ENCODE measurements at regions not wholly inside any gene's neighbourhood (a gene's known extent, or its start where the extent isn't known, plus 50 kb on each side); places are given as distances from the start of the nearest gene placed in this dataset.
"Not testable (repeated sequence)": the region's sequence is repeated elsewhere in the genome, so short reads cannot be mapped to it uniquely, and the experiment has no call there.

GRCh38 chr4:26257444-26257843 is 63.4 kb upstream of the RBPJ start:
- not testable (repeated sequence) for DNase-seq

DNA sequence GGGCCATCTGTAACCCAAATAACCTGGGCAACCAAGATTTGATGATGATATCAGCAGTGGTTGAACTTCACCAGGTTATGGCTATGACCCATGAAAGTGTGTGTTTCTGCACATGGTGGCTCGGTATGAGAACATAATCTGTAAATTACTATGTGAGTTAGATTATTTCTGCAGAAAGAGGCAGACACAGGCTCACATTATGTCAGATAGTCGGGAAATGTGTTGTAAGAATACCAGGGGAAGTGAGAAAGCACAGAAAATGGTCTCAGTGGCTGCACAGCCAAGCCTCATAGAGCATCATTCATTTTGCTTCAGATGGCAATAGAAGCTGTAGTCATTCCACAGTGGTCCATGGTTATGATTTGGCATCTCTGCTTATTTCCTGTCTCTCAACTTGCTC is 63.0 kb upstream of the RBPJ start:
- no peak for DNase-seq

- no peak for DNase-seq
These were observed 60.2 kb upstream of the RBPJ start for GRCh38 chr4:26260571-26260970.

DNA sequence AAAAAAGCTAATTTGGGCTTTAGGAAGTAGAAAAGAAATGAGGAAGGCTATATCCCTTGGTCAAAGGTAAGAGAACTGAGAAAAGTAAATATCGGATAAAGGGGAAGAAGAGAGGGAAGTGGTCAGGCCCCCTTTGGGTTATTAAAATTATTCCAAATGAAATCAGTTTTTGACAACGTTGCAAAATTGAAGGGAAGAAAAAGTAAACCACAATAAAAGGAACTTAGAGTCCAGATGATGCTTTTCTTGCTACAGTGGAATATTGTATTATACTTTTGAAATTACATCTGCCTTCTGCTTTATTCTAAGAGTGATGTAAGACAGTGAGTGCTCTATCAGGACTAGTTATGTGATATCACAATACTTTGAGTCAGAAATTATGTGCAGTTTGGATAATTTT is 59.4 kb upstream of the RBPJ start:
- no peak for DNase-seq

DNA sequence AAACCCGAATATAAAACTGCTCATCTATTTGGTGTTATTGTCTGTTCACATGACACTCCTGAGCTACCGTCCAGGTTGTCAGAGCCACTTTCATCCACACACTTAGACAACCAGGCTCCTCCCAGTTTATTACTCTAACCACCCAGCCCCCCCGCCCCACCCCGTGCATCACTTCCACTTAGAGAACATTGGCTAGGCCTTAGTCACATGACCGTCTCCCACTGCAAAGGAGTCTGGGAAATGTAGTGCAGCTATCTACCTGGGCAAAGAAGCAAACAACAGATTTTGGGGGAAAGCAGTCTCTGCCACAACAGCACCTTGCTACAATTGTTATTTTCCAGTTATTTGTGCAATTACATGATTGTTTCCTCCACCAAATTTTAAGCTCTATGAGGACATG is 57.6 kb upstream of the RBPJ start:
- DNase-seq = no peak

DNA sequence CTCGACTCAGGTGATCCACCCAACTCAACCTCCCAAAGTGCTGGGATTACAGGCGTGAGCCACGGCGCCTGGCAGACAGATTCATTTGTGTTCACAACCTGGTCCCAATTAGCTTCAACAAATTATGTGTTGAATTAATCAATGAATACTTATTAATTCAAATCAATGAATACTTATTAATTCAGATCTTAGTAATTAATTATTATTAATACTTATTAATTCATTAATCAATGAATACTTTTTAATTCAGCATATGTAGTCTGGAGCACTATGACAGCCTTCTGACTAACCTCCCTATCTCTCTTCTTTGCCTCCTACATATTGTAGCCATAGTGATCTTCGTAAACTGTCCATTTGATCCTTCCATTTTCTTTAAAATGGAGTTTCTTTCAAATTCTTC is 56.7 kb upstream of the RBPJ start:
- no peak for DNase-seq

DNA sequence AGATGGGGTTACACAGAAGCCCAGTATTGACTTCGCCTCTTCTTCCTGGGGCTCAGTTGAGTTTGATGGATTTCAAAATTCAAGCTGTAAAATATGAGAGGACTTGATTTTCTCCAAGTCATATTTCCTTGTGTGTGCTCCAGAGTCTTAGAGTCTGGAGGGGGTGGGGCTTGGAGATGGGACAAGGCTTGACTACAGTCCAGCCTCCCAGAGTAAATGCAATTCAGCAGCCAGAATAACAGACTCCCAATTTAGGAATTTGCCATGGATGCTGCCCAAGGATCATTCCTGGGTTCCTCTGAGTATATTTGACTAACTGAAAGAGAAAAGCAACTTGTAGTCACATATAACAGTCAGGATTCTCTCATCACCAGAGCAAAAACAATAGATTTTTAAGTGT is 53.7 kb upstream of the RBPJ start:
- DNase-seq = no peak

- no peak for DNase-seq
These were observed 52.6 kb upstream of the RBPJ start for GRCh38 chr4:26268246-26268645.

DNA sequence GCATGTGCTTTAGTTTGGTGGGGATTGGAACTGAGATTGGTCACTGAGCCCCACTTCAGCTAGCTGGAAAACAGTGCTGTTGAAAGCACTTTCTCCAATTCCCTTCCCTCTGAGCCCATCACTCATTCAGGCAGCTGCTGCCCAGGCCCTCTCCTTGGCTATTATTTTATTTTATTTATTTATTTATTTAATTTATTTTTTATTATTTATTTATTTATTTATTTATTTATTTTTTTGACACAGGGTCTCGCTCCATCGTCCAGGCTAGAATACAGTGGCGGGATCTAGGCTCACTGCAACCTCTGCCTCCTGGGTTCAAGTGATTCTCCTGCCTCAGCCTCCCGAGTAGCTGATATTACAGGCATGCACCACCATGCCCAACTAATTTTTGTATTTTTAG is 51.8 kb upstream of the RBPJ start:
- DNase-seq = no peak
